Heart left ventricle (tissue), 13 donors: ENCODE measurements at regions not wholly inside any gene's neighbourhood (a gene's known extent, or its start where the extent isn't known, plus 50 kb on each side); places are given as distances from the start of the nearest gene placed in this dataset.

ENCODE experiments used
- POLR2A ChIP-seq, 2 donors: fragments of 450-650 bp; IDR thresholded peaks; one replicate each; pipeline ENCODE4 v1.6.1; 2017; ENCODE audit warnings: antibody characterized with exemption in 2 of 2, mild to moderate bottlenecking in 2 of 2, moderate library complexity in 2 of 2
- TF ChIP-seq, protein P1 (sequence below), 12 donors: fragments of 200-600 bp; sonication (generic) in 4 of 12; IDR thresholded peaks; one replicate each; pipeline versions ENCODE4 v1.5.0 to v1.8.0; 2018 to 2022; ENCODE audit warnings: antibody characterized with exemption in 12 of 12, mild to moderate bottlenecking in 5 of 12
- donor health status: ischemic (EF 13 %, LVEDD 7.1; RV severe dilation, severe dysfunction).
- donor health status: DM: no; HTN: yes; CAD: no.
- donor health status: DM: no; HTN: no; CAD: no.
- donor health status: ischemic (EF 25% LVEDD 6.9; RV normal size, moderate dysfunction).
- donor health status: ischemic (EF 25% LVEDD 5.7; RV mildly dilated, moderate dysfunction).
- donor health status: ischemic (EF 35%, LVEDD 5.7; RV mildly dilated, moderate dysfunction).
- donor health status: nonischemic (EF 11% LVEDD 7.7; RV severe dilation, severe dysfunction).
- donor health status: DM: yes; HTN: yes; CAD: no.
- donor health status: PGD.
- donor health status: ischemic (EF 29% LVEDD 5.4; RV normal size, mild dysfunction).
- donor health status: nonischemic (EF 23%, LVEDD 6.1; RV moderate dilation, normal function).

DNA sequence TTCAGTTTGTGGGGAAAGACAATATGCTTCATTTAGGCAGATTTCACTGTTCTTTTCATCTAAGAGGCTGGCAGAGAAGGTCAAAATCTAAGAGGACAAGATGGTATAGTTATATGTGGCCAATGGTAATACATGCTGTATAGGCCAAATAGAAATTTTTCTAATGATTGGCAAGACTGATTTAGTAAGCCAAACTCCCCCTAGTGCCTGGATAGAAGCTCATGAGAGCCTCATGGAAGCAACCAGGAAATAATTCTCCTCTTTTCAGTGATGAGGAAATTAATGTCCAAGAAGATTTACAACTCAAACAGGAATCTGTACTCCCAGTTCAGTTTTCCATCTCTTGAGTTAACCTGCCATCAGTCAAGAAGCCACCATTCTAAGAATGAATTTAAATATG lies 253.6 kb upstream of the PHF14 start:
- TF ChIP-seq POLR2A (IDR thresholded peaks at IDR 0.05): no peak
- TF ChIP-seq, protein P1, sequence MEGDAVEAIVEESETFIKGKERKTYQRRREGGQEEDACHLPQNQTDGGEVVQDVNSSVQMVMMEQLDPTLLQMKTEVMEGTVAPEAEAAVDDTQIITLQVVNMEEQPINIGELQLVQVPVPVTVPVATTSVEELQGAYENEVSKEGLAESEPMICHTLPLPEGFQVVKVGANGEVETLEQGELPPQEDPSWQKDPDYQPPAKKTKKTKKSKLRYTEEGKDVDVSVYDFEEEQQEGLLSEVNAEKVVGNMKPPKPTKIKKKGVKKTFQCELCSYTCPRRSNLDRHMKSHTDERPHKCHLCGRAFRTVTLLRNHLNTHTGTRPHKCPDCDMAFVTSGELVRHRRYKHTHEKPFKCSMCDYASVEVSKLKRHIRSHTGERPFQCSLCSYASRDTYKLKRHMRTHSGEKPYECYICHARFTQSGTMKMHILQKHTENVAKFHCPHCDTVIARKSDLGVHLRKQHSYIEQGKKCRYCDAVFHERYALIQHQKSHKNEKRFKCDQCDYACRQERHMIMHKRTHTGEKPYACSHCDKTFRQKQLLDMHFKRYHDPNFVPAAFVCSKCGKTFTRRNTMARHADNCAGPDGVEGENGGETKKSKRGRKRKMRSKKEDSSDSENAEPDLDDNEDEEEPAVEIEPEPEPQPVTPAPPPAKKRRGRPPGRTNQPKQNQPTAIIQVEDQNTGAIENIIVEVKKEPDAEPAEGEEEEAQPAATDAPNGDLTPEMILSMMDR (IDR thresholded peaks at IDR 0.05): no peak
